WTC11 (cell line): ENCODE measurements at regions not wholly inside any gene's neighbourhood (a gene's known extent, or its start where the extent isn't known, plus 50 kb on each side); places are given as distances from the start of the nearest gene placed in this dataset.

Experiments used
- ETV6 ChIP-seq: sonication (generic); formaldehyde crosslinking; IDR thresholded peaks from 2 replicates; pipeline ENCODE4 v1.8.1; 2022; ENCODE audit warnings: mild to moderate bottlenecking, missing genetic modification reagents
- TEAD4 ChIP-seq: sonication (generic); formaldehyde crosslinking; IDR thresholded peaks from 2 replicates; pipeline ENCODE4 v1.8.0; 2022; ENCODE audit warnings: mild to moderate bottlenecking, missing genetic modification reagents
- USF2 ChIP-seq: sonication (generic); formaldehyde crosslinking; IDR thresholded peaks from 2 replicates; pipeline ENCODE4 v1.8.1; 2023; ENCODE audit warnings: mild to moderate bottlenecking, missing genetic modification reagents, moderate library complexity
- TF ChIP-seq, protein P1 (sequence below): fragments of 200-600 bp; IDR thresholded peaks from 2 replicates; pipeline ENCODE4 v1.8.0; 2022; ENCODE audit warnings: antibody characterized with exemption
- TF ChIP-seq, protein P2 (sequence below): sonication (generic); formaldehyde crosslinking; IDR thresholded peaks from 2 replicates; pipeline ENCODE4 v1.8.0; 2022; ENCODE audit warnings: mild to moderate bottlenecking, missing genetic modification reagents

- TF ChIP-seq, protein P1, sequence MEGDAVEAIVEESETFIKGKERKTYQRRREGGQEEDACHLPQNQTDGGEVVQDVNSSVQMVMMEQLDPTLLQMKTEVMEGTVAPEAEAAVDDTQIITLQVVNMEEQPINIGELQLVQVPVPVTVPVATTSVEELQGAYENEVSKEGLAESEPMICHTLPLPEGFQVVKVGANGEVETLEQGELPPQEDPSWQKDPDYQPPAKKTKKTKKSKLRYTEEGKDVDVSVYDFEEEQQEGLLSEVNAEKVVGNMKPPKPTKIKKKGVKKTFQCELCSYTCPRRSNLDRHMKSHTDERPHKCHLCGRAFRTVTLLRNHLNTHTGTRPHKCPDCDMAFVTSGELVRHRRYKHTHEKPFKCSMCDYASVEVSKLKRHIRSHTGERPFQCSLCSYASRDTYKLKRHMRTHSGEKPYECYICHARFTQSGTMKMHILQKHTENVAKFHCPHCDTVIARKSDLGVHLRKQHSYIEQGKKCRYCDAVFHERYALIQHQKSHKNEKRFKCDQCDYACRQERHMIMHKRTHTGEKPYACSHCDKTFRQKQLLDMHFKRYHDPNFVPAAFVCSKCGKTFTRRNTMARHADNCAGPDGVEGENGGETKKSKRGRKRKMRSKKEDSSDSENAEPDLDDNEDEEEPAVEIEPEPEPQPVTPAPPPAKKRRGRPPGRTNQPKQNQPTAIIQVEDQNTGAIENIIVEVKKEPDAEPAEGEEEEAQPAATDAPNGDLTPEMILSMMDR: no peak; the same call in 1 of the 2 replicates
- TF ChIP-seq, protein P2, sequence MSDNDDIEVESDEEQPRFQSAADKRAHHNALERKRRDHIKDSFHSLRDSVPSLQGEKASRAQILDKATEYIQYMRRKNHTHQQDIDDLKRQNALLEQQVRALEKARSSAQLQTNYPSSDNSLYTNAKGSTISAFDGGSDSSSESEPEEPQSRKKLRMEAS (CRISPR knock-in tag): no peak
- no peak for TF ChIP-seq TEAD4 (CRISPR knock-in tag)
- TF ChIP-seq ETV6 (CRISPR knock-in tag): no peak
- no peak for TF ChIP-seq USF2
Observed at GRCh38 chr11:71086687-71087258, 165.6 kb downstream of the SHANK2 start.
